NCI-H1436 (cell line): ENCODE measurements at regions not wholly inside any gene's neighbourhood (a gene's known extent, or its start where the extent isn't known, plus 50 kb on each side); places are given as distances from the start of the nearest gene placed in this dataset.
"Not testable (repeated sequence)": the region's sequence is repeated elsewhere in the genome, so short reads cannot be mapped to it uniquely, and the experiment has no call there.

Experiments used
- DNase-seq: peaks from one replicate; lab custom pipeline; 2025; lab: John Stamatoyannopoulos, UW

DNA sequence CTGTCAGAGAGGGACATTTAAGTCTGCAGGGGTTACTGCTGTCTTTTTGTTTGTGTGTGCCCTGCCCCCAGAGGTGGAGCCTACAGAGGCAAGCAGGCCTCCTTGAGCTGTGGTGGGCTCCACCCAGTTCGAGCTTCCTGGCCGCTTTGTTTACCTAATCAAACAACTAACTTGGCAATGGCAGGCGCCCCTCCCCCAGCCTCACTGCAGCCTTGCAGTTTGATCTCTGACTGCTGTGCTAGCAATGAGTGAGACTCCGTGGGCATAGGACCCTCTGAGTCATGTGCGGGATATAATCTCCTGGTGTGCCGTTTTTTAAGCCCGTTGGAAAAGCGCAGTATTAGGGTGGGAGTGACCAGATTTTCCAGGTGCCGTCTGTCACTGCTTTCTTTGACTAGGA, 216.8 kb upstream of the CDKN2B start:
- not testable (repeated sequence) for DNase-seq

DNA sequence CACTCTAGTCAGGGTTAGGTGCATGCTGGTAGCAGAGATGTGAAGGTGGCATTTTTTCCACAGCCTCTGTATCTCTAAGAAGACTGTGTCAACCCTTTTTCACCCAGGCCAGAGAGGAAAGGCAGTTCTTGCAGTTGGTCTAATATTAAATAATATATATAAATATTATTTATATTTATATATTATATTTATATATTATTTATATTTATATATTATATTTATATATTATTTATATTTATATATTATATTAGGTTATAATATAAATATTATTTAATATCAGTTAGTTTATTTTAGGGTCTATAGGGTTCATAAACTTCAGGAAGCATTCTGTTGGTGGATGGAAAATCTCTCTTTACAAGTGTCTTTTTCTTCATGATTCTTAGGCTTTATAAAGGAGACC, 218.6 kb upstream of the DMRTA1 start:
- no peak for DNase-seq

DNA sequence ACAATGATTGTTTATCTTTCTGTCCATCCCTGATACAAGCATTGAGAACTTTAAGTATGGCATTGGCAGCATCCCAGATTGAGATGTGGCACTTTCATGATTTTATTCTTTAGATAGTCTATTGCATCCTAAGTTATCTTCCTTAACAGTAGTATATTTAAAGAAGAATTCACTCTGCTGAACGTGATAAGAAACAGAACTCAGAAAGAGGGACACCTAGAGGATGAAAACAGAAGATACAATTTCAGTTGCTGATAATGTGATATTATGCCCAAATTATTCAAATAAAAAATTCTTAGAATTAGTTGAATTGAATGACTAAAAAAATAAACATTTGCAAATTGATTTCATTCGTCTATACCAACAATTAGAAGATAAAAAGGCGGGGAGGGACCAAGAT, 218.1 kb upstream of the DMRTA1 start:
- DNase-seq = no peak

DNA sequence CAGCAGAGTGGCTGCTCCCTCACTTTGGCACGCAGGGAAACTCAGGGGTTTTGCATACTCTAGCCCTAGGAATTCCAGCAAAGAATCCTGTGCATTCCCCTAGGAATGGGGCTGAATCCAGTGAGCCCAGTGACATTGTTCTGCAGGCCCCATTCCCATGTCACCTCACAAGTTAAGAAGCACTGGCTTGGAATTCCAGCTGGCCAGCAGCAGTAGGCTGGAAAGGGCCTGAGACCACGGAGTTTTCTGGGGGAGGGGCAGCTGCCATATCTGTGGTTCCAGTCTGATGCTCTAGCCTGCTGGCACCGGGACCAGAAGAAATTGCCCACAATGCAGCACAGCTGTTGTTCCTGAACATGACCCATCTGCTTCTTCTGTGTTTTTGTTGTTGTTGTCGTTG, 217.6 kb upstream of the DMRTA1 start:
- DNase-seq = no peak

- DNase-seq = not testable (repeated sequence)
Observed at GRCh38 chr9:22231309-22231708, 215.3 kb upstream of the DMRTA1 start.

- DNase-seq = no peak
Observed at GRCh38 chr9:22232971-22233370, 213.7 kb upstream of the DMRTA1 start.

DNA sequence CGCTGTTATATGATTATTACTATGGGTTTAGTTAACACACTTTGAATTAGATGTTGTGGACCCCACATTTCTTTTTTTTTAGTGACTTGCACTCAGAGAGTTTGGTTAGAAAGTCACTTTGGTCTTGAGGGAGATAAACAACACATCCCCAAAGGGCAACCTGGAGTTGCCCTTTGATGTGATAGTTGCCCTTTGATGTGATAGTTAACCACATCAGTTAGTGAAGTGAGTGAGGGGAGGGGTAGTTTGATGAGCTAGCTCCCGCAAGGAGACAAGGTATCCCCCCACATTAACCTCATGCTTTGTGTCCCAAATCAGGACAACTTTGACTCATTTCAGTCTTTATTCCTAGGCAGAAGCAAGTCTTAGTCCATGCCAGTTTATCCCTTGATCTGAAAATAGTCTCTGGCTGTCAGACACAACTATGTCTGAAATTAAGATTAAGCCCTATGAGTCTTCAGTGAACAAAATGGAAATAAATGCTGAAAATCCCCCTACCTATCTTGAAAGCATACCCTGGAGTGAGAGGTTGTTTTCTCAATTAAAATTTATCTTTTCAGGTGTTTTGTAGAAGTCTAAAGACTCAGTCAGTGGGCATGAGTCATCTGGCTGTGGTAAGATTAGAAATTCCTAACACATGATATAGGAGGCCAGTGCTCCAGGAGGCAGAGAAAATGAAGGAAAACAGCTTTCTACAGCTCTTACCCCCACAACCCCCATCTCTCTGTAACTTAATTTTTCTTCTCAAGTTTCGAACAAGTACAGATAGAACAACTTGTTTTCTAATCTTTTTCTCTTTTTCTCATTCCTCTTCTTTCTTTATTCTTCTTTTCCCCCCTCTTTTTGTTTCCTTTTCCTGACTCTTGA, 208.9 kb upstream of the DMRTA1 start:
- DNase-seq = no peak

- DNase-seq = peak; percentile 15
Observed at GRCh38 chr9:22238809-22239684, 207.6 kb upstream of the DMRTA1 start.

- no peak for DNase-seq
Observed at GRCh38 chr9:22240619-22241018, 206.0 kb upstream of the DMRTA1 start.

DNA sequence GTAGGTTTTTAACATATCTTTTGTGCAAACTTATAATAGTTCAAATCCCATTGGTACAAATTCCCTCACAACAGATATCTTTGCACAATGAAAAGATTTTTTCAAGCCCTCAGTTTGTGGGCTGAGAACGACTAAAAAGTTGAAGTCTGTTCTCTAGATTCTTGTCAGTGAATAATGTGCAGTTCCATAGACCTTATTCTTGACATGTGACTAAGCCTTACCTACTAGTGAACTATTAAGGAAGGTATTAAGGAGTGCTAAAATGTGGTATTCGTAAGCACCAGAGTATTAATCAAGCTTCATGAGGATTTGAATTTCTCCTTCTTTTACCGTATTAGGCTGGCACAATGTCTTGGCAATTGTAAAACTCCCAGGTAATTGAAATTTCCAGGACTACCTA, 205.6 kb upstream of the DMRTA1 start:
- DNase-seq = no peak

DNA sequence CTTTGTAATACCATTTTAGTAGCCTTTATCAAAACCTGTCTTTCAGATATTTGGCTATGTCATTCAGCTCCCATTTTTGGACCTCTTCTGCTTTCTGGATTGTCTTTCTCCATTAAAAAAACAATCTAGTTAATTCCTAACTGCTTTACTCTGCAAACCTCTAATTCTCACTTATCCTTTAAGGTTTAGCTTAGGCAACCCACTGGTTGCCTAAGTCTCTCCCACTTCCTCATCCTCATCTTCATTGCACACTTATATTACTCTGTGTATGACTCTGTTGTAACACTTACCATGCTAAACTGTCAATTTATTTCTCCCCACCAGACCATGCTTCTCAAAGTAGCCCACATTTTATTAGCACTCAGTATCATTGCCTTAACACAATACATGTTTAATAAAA, 205.0 kb upstream of the DMRTA1 start:
- DNase-seq = no peak

DNA sequence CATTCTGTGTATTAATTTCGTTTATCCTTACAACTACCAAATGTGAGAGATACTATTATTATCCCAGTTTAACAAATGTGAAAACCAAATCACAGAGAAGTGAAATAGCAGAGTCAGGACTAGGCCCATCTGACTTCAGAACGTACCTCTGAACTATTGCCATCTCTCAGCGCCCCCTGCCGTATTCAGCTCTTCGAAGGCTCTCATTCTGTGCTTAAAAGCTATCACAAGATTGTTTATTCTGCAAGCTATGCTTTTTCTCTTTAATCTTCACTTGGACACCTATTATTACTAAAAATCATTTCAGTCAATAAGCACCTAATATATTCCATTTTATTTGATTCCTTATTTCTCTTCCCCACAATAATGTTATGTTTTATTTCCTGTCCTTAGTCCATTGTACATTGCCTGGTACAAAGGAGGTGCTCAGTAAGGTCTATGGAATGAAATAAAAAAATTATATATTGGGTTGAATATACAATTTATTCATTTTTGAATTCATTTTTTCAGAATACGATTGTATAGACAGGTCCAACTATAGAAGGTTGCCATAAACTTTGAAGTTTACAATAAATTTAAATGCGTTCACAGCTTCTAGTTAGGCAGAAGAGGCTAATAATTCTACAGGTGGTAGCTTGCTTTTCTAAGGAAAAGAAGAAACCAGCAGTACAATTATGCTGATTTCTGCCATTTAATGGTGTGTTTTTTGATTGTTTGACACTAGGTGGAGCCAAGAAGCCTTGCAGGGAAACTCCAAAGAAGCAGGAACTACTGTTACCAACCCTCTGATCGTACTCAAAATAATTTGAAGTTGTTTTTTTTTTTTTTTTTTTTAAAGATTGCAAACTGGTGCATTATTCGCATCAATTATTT, 202.2 kb upstream of the DMRTA1 start:
- peak; percentile 27 for DNase-seq

DNA sequence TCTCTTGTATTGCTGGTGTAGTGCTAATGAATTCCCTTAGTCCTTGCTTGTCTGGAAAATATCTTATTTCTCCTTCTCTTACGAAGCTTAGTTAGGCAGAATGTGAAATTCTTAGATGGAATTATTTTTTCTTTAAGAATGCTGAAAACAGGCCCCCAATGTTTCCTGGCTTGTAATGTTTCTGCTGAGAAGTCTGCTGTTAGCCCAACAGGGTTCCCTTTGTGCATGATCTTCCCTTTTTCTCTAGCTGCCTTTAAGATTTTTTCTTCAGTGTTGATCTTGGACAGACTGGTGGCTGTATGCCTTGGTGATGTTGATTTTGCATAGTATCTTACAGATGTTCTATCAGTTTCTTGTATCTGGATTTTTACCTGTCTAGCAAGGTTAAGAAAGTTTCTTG, 191.3 kb upstream of the DMRTA1 start:
- no peak for DNase-seq

GRCh38 chr9:22256381-22256780, 190.2 kb upstream of the DMRTA1 start:
- DNase-seq = no peak

DNA sequence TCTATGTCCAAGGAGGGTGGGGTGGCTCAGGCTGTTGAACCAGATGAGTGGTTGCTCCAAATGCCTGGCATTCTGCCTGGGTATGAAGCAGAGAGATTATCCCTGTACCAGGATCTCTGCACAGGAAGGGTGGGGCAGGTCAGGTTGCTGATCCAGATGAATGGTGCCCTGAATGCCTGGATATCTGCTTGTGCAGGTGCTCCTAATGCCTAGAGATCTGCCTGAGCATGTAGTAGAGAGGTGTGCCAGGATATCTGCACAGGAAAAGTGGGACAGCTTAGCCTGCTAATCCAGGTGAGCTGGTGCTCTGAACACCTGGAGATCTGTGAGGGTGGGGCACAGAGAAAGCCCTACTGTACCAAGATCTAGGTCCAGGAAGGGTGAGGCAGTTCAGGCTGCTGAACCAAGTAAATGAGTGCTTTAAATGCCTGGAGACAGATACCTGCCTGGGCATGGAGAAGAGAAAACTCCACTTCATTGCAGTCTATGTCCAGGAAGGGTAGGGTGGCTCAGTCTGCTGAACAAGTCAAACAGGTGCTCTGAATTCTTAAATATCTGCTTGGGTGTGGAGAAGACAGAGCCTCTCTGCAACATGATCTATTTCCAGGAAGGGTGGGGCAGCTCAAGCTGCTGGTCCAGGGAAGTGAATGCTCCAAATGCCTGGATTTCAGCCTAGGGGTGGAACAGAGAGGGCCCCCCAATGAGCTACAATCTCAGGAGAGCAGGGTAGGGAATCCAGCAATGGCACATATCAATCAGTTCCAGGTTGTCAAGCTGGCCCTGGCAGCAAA, 189.4 kb upstream of the DMRTA1 start:
- DNase-seq = no peak

DNA sequence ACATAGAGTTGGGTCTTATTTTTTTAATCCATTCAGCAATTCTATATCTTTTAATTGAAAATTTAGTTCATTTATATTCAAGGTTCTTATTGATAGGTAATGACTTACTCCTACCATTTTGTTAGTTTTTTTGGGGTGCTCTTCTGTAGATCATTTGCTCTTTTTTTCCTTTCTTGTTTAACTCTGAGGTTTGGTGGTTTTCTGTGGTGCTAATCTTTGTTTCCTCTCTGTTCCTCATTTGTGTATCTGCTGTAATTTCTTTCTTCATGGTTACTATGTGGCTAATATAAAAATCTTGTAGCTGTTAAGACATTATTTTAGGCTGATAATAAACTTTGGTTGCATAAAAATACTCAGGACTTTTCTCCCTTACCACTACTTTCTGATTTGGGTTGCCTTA, 181.6 kb upstream of the DMRTA1 start:
- no peak for DNase-seq

DNA sequence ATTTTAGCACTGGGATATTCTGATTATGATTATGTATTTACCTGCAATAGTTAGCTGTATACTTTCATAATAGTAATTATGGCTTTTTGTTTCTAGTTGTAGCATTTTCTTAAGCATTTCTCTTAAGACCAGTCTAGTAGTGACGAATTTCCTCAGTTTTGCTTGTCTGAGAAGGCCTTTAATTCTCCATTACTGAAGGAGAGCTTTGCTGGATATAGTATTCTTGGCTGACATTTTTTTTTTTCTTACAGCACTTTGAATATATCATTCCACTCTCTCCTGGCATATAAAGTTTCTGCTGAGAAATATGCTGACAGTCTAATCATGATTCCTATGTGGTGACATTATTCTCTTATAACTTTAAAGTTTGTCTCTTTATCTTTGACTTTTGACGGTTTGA, 181.1 kb upstream of the DMRTA1 start:
- no peak for DNase-seq

DNA sequence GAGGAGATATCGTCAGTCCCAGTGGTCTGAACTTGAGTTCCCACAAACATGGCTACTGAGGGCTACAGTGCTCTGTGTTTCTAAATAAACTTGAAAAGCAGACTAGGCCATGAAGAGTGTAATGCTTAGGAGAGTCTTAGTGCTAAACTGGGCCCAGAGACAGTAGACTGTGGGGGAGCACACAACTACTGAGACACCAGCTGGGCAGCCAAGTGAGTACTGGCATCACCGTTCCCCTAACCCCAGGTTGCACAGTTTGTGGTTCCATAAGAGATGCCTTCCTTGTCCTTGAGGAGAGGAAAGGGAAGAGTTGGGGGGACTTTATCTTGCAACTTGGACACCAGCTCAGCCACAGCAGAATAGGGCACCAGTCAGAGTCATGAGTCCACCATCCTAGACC, 172.1 kb upstream of the DMRTA1 start:
- DNase-seq = no peak

DNA sequence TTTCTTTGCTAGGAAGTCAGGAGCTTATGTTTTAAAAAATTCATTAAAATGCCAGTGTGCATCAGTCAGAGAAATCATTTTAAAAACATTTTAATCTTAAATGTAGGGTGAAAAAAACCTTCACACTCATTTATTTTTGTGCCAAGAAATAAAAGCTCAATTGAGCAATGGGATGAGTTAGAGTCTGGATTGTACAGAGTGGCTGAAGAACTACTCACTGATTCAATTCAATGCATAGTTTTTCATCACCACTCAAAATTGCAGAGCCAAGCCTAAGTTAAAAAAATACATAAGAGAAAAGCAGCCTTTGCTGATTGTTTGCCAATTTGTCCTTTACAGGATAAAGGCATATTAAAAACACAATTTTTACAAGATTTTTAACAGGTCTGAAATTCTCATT, 168.2 kb upstream of the DMRTA1 start:
- DNase-seq = no peak

DNA sequence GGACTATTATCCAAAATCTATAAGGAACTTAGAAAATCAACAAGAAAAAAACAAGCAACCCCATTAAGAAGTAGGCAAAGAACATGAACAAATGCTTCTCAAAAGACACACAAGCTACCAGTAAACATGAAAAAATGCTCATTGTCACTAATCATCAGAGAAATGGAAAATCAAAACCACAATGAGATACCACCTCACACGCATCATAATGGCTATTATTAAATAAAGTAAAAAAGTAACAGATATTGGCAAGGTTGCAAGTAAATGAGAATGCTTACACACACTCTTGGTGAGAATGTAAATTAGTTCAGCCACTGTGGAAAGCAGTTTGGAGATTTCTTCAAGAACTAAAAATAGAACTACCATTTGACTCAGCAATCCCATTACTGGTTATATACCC, 167.0 kb upstream of the DMRTA1 start:
- DNase-seq = no peak

GRCh38 chr9:22285066-22285465, 161.6 kb upstream of the DMRTA1 start:
- DNase-seq = no peak
